AG04450 (cell line): ENCODE measurements at regions not wholly inside any gene's neighbourhood (a gene's known extent, or its start where the extent isn't known, plus 50 kb on each side); places are given as distances from the start of the nearest gene placed in this dataset.

ENCODE experiments used
- CTCF ChIA-PET: fragments of 300-600, 350-600 bp; formaldehyde crosslinking; extraction: SDS; loops from one replicate; lab custom pipeline; 2022; ENCODE audit warnings: antibody characterized with exemption, inconsistent platforms; lab: Charles Lee
- POLR2A ChIA-PET: fragments of 350-600 bp; formaldehyde crosslinking; extraction: SDS; loops from one replicate; lab custom pipeline; 2021; ENCODE audit warnings: antibody characterized with exemption, inconsistent platforms; lab: Yijun Ruan, JAX
- DNase-seq: peaks from one replicate; pipeline ENCODE4 v3.0.0-alpha.2; 2011; ENCODE audit warnings: low read depth, low spot score
- H3K27ac ChIP-seq: one replicate; pipeline ENCODE4 v1.5.1; 2012; ENCODE audit warnings: low read depth, low read length, control low read depth
- H3K27me3 ChIP-seq: one replicate; pipeline ENCODE4 v1.6.0; 2012; ENCODE audit warnings: low read length; ENCODE audit not compliant: control insufficient read depth, insufficient read depth
- H3K4me3 ChIP-seq: 2 replicates; pipeline ENCODE4 v1.5.1; 2011; ENCODE audit warnings: mild to moderate bottlenecking, low read depth, low read length, control low read depth
- H3K9me3 ChIP-seq: 2 replicates; pipeline ENCODE4 v1.5.1; 2012; ENCODE audit warnings: low read length; ENCODE audit not compliant: control insufficient read depth, insufficient read depth
- CTCF ChIP-seq: IDR thresholded peaks from 2 replicates; pipeline ENCODE4 v1.5.1; 2011; ENCODE audit warnings: low read depth, low read length, control low read depth, inconsistent platforms

DNA sequence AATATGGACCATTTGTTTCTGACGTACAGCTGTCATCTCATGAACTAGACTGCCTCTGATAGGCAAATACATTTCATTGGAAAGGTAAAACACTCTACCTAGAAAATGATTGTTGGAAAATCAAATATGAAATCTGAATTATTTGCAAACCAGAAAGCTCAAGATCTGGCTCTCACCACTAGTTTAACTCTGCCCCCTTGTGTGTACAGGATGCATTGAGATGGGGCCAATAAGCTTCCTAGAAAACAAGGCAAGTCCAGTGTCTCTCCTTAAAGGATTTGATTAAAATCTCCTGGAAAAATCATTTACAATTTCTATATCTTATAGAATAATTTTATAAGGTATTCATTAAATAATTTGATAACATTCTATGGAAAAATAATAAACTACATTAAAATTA lies 311.9 kb upstream of the ANKH start:
- ChIA-PET CTCF (interaction anchor here (0.6 to 1.2 kb wide), 5 partner anchors 72 to 404 kb away, joined by 3 to 6 read pairs (median 4); no protein-coding TSS in a partner anchor), POLR2A (no interaction called here)
- peak; percentile 41; the same call in 1 of the 2 replicates for TF ChIP-seq CTCF
- Histone ChIP-seq H3K9me3 (no peaks in the 10 kb centered on the region), H3K27ac (no peak overlapping the region), H3K4me3 (no peak overlapping the region), H3K27me3 (no peaks in the 10 kb centered on the region)
- DNase-seq, result no peak

DNA sequence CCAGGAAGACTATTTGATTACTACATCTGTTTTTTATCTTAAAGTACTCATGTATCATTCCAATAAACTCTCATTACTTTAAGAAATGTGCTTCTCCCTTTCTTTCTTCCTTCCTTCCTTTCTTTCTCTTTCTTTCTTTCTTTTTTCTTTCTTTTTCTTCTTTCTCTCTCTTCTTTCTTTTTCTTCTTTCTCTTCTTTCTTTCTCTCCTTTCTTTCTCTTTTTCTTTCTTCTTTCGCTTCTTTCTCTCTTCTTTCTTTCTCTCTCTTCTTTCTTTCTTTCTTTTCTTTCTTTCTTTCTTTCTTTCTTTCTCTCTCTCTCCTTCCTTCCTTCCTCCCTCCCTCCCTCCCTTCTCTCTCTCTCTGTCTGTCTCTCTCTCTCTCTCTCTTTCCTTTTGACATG lies 298.6 kb upstream of the ANKH start:
- Histone ChIP-seq H3K9me3 (no peaks in the 10 kb centered on the region), H3K27me3 (no peaks in the 10 kb centered on the region), H3K4me3 (no peak overlapping the region), H3K27ac (no peak overlapping the region)
- CTCF ChIA-PET, result no interaction called here
- POLR2A ChIA-PET, result no interaction called here
- no peak for TF ChIP-seq CTCF
- DNase-seq, result no peak

DNA sequence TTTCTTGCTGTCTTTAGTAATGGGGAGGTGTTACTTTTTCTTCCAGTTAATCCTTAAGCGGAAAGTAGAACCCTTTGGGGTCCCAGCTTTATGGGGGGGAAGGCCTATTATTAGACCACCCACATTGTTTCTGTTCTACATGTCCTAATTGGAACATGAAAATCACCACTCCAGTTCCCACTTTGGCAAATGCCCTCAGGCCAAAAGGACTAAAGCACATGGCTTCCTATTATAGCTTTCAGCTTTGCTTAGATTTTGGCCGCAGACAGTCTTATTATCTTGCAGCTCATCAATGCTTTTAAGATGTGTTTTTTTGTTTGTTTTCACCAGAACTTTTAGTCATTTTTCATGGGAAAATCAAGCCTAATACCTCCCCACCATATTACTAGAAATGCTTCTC lies 296.8 kb upstream of the ANKH start:
- POLR2A ChIA-PET, result no interaction called here
- no peaks in the 10 kb centered on the region for H3K9me3 ChIP-seq
- no peak for DNase-seq
- no peak overlapping the region for H3K27ac ChIP-seq
- CTCF ChIA-PET, result no interaction called here
- no peak overlapping the region for H3K4me3 ChIP-seq
- H3K27me3 ChIP-seq, result no peaks in the 10 kb centered on the region
- no peak for TF ChIP-seq CTCF

GRCh38 chr5:15160091-15160490 lies 288.5 kb upstream of the ANKH start:
- no peaks in the 10 kb centered on the region for H3K27me3 ChIP-seq
- no peak for DNase-seq
- ChIA-PET CTCF (no interaction called here), POLR2A (no interaction called here)
- TF ChIP-seq CTCF, result no peak
- no peaks in the 10 kb centered on the region for H3K9me3 ChIP-seq
- no peak overlapping the region for H3K4me3 ChIP-seq
- H3K27ac ChIP-seq, result no peak overlapping the region

DNA sequence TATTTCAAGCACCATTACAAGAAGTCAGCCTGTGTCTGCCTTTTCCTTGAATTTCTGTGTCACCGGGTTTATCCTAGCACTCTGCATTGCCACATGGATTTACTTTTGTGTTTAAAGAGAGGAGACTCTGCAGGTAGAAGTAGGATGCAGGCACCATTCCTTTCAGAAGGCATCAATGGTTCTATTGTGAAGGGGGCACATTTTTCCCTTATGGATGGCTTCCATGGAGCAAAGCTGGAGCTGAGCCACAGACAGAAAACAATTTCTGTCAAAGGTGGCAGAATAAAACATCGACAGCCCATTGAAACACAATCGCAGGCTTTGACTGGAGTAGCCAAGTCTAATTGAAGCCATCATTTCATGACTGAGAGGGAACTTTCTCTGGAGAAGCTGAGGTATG lies 288.0 kb upstream of the ANKH start:
- ChIA-PET POLR2A (no interaction called here), CTCF (no interaction called here)
- Histone ChIP-seq H3K27me3 (no peaks in the 10 kb centered on the region), H3K27ac (no peak overlapping the region), H3K9me3 (no peaks in the 10 kb centered on the region), H3K4me3 (no peak overlapping the region)
- no peak for DNase-seq
- no peak for TF ChIP-seq CTCF
